ENCODE measurements at regions not wholly inside any gene's neighbourhood (a gene's known extent, or its start where the extent isn't known, plus 50 kb on each side); places are given as distances from the start of the nearest gene placed in this dataset.

DNA sequence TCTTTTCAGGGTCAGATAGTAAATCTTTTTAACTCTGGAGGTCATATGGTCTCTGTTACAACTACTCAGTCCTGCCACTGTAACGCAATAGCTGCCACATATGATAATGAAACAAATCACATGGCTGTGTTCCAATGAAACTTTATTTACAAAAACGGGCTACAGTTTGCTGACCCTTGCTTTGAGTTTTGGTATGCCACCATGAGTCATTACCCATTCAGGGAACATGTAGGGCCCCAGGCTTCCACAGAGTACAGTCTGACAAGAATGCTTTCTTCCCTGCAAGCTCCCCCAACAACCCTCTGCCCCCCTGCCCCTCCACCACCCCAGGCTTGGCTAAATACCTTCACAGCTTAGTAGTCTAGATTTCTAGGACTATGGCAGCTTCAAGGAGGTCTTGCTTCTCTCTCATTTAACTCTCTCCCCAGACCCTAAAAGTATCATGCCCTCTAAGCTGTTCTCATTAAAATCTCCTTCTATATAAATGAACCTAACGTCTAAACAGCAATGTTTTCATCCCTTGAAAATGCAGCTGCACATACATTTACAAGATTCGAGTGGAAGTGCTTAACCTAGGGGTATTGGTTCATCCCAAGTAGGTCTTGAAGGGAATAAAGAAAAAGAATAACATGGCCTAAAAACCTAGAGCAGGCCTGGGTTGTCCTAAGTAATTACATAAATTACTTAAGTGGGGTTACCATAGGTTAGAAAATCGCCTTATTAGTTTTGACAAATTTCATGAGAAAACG, 117.8 kb upstream of the PRICKLE2 start:
- Mint-ChIP-seq H3K27me3 (peaks cover 22% of the 10 kb centered on the region), H3K4me1 (no peaks in the 10 kb centered on the region), H3K27ac (no peak overlapping the region), H3K4me3 (no peak overlapping the region), H3K36me3 (no peaks in the 10 kb centered on the region), H3K9me3 (no peaks in the 10 kb centered on the region)
- DNase-seq: no peak

GRCh38 chr3:64341296-64341695, 116.0 kb upstream of the PRICKLE2 start:
- no peak for DNase-seq
- no peaks in the 10 kb centered on the region for H3K4me1 Mint-ChIP-seq
- H3K4me3 Mint-ChIP-seq: no peak overlapping the region
- H3K27me3 Mint-ChIP-seq: peaks cover 21% of the 10 kb centered on the region
- H3K27ac Mint-ChIP-seq: no peak overlapping the region
- H3K9me3 Mint-ChIP-seq: peaks cover 2% of the 10 kb centered on the region
- H3K36me3 Mint-ChIP-seq: no peaks in the 10 kb centered on the region

DNA sequence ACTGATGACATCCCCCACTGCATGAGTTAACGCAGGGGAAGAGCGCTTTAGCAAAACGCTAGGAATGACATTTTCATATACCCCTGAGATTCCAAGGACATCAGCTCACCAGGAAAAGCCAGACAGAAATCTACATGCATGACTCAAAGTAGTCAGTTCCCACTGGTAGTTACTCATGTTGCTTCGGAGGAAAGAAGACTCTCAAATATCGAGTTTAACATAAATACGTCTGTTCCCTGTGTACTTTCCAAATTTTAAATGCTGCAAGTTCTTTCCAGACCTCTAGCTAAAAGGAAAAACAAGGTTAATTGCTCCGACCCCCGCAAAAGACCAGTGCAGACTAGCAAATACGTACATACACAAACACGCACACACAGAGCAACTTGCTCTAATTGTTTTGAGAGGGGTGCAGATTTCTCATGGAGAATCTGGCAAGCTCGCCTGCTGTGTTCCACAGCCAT, 115.4 kb upstream of the PRICKLE2 start:
- peaks cover 15% of the 10 kb centered on the region for H3K27me3 Mint-ChIP-seq
- H3K9me3 Mint-ChIP-seq: peaks cover 2% of the 10 kb centered on the region
- H3K4me1 Mint-ChIP-seq: no peaks in the 10 kb centered on the region
- DNase-seq: no peak
- H3K27ac Mint-ChIP-seq: no peak overlapping the region
- no peaks in the 10 kb centered on the region for H3K36me3 Mint-ChIP-seq
- no peak overlapping the region for H3K4me3 Mint-ChIP-seq

- DNase-seq: no peak
- H3K27ac Mint-ChIP-seq: no peak overlapping the region
- H3K9me3 Mint-ChIP-seq: peaks cover 2% of the 10 kb centered on the region
- peaks cover 9% of the 10 kb centered on the region for H3K27me3 Mint-ChIP-seq
- H3K36me3 Mint-ChIP-seq: no peaks in the 10 kb centered on the region
- H3K4me1 Mint-ChIP-seq: no peaks in the 10 kb centered on the region
- H3K4me3 Mint-ChIP-seq: no peak overlapping the region
These were observed 111.2 kb upstream of the PRICKLE2 start for GRCh38 chr3:64336488-64336887.

DNA sequence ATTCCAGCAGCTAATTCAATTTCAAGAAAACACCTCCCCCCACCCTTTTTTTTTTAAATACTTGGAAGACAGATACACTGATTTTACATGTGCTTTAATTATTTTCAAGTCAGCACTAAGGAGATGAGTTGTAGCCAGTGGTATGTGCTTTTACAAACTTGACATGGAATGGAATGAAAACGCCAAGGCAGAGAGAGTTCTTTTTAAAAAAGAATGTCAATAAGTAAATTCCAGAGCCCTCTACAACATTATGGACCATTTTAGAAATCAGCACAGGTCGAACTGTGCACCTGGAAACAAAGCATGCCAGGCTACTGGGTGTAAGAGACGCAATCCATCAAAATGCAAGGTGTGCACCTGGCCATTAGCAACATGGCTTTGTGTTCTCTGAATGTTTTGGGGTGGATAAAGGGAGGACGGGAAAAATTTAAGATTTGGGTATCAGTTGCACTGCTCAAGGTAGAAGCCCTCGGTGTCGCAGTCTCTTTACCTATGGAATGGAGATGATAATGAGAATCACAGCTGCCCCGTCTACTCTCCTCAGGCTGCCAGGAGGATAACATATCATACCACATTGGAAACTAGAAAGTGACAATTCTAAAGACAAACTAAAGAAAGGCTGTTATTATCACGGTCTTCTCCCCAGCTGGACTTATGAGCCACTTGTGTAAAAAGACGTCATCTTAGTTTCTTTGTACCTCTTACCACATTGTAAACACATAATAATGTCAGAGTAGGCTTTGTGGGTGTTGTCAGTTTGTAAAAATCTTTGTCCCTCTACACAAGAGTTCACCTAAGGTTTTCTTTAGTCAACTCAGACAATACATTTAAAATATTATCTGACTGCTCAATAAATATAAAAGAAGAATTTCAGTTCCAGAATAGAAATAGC, 107.4 kb upstream of the PRICKLE2 start:
- Mint-ChIP-seq H3K27me3 (peaks cover 13% of the 10 kb centered on the region), H3K36me3 (no peaks in the 10 kb centered on the region), H3K4me3 (no peak overlapping the region), H3K9me3 (no peaks in the 10 kb centered on the region), H3K4me1 (no peaks in the 10 kb centered on the region), H3K27ac (no peak overlapping the region)
- DNase-seq: no peak

- Mint-ChIP-seq H3K27me3 (peaks cover 13% of the 10 kb centered on the region), H3K4me1 (no peaks in the 10 kb centered on the region), H3K4me3 (no peak overlapping the region), H3K27ac (no peak overlapping the region), H3K9me3 (no peaks in the 10 kb centered on the region), H3K36me3 (no peaks in the 10 kb centered on the region)
- no peak for DNase-seq
These were observed 106.3 kb upstream of the PRICKLE2 start for GRCh38 chr3:64331605-64332004.

- no peaks in the 10 kb centered on the region for H3K9me3 Mint-ChIP-seq
- no peak overlapping the region for H3K27ac Mint-ChIP-seq
- H3K4me3 Mint-ChIP-seq: no peak overlapping the region
- H3K36me3 Mint-ChIP-seq: no peaks in the 10 kb centered on the region
- no peak for DNase-seq
- H3K4me1 Mint-ChIP-seq: no peaks in the 10 kb centered on the region
- peaks cover 13% of the 10 kb centered on the region for H3K27me3 Mint-ChIP-seq
These were observed 103.8 kb upstream of the PRICKLE2 start for GRCh38 chr3:64329037-64329436.

DNA sequence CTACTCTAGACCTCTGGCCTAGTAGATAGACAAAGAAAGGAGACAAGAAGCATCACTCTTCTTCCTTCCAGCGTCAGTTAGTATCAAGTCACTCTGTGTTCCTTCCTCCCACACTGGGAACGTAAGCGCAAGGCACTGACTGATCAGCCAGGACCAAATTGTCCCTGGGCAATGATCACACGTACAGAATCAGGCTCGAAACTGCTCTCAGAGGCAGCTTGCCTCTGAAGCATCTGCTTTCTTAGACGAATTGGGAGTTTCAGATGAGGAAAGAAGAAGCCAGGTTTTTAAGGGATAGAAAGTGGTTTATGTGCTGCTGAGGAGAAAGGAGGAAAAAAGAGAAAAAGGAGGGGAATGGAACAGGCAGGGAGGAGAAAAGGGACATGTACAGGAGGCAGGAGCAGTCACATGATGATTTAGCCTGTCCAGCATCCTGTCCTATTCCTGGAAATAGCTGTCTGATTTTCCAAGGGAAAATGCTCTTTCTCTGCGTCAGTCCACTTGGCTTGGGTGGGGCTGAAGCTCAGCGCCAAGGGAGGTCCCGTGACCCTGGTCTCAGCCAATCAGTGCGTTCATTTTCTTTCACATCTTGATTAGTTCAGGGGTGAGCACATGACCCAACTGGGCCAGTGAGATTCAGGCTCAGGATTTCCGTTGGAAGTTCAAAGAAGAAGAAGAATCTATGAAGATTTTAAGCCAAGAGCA, 102.0 kb upstream of the PRICKLE2 start:
- Mint-ChIP-seq H3K27ac (no peak overlapping the region), H3K27me3 (peaks cover 8% of the 10 kb centered on the region), H3K36me3 (no peaks in the 10 kb centered on the region), H3K4me1 (no peaks in the 10 kb centered on the region), H3K4me3 (no peak overlapping the region), H3K9me3 (no peaks in the 10 kb centered on the region)
- DNase-seq: no peak

DNA sequence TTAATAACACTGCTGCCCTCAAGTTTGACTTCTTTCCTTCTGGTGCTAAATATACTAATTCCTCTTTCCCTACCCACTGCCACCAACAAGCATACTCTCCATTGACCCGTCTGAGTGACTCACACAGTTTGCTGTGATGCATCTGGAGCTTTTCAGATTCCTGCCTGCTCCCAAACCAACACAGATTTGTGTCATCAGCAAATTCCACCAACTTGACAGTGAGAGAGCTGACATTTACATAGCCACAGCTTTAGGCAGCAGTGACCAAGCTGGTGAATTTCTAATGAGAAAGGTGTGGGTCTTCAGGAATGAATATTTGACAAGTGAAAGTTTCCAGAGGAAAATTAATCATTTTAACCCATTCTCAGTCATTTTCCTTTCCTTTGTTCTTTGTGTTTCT, 96.5 kb upstream of the PRICKLE2 start:
- peaks cover 2% of the 10 kb centered on the region for H3K4me1 Mint-ChIP-seq

GRCh38 chr3:64319391-64319790, 94.1 kb upstream of the PRICKLE2 start:
- Mint-ChIP-seq H3K27ac (no peak overlapping the region), H3K9me3 (no peaks in the 10 kb centered on the region), H3K4me3 (no peak overlapping the region), H3K4me1 (peaks cover 2% of the 10 kb centered on the region), H3K27me3 (peaks cover 4% of the 10 kb centered on the region), H3K36me3 (no peaks in the 10 kb centered on the region)
- DNase-seq: no peak

More for the DNA sequence above, 96.5 kb upstream of the PRICKLE2 start:
- Mint-ChIP-seq H3K27me3 (peaks cover 4% of the 10 kb centered on the region), H3K9me3 (no peaks in the 10 kb centered on the region), H3K27ac (no peak overlapping the region), H3K36me3 (no peaks in the 10 kb centered on the region), H3K4me3 (no peak overlapping the region)
- DNase-seq: no peak

DNA sequence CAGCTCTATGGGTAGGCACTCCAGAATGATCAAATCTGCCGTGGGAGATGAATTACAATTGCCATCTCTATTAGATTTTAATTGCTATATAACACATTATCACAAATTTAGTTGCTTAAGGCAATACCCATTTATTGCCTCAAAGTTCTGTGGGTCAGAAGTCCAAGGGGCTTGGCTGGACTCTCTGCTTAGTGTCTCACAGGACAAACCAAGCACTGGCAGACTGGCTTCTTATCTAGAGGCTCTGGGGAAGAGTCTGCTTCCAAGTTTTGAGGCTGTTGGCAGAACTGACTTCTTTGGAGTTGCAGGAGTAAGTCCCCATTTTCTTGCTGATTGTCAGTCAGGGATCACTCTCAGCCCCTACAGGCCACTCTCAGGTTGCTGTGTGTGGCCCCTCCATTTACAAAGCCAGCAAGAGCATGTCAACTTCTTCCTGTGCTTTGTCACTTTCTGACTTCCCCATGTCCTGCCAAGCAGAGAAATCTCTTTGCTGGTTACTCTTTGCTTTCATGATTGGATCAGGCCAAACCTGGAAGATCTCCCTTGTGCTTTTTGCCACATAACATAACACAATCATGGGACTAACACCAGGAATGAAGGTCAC, 93.5 kb upstream of the PRICKLE2 start:
- Mint-ChIP-seq H3K36me3 (no peaks in the 10 kb centered on the region), H3K27me3 (peaks cover 4% of the 10 kb centered on the region), H3K27ac (no peak overlapping the region), H3K9me3 (no peaks in the 10 kb centered on the region), H3K4me1 (peaks cover 2% of the 10 kb centered on the region), H3K4me3 (no peak overlapping the region)
- DNase-seq: no peak

DNA sequence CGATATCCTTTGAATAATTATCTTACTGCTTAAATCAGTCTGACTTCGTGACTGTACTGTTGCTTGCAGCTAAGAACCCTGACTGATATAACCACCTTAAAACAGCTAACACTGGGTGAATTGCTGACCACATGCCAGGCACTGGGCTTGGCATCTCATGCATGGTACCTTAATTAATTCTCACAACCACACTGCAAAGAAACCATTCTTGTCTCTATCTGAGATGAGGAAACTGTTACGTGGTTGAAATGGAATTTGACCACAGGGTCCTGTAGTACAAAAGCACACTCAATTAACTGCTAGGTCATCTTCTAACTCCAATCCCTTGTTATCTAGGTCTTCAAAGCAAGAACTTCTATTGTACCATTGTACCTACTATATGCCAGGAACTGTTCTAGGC, 92.7 kb upstream of the PRICKLE2 start:
- H3K36me3 Mint-ChIP-seq: no peaks in the 10 kb centered on the region
- H3K9me3 Mint-ChIP-seq: no peaks in the 10 kb centered on the region
- peaks cover 4% of the 10 kb centered on the region for H3K27me3 Mint-ChIP-seq
- DNase-seq: no peak
- no peak overlapping the region for H3K4me3 Mint-ChIP-seq
- peaks cover 2% of the 10 kb centered on the region for H3K4me1 Mint-ChIP-seq
- H3K27ac Mint-ChIP-seq: no peak overlapping the region

GRCh38 chr3:64316971-64317370, 91.7 kb upstream of the PRICKLE2 start:
- Mint-ChIP-seq H3K9me3 (no peaks in the 10 kb centered on the region), H3K4me1 (peaks cover 2% of the 10 kb centered on the region), H3K27me3 (peaks cover 4% of the 10 kb centered on the region), H3K36me3 (no peaks in the 10 kb centered on the region), H3K4me3 (no peak overlapping the region), H3K27ac (no peak overlapping the region)
- no peak for DNase-seq

- H3K27me3 Mint-ChIP-seq: peaks cover 3% of the 10 kb centered on the region
- no peak overlapping the region for H3K27ac Mint-ChIP-seq
- H3K4me1 Mint-ChIP-seq: no peaks in the 10 kb centered on the region
- DNase-seq: no peak
- no peak overlapping the region for H3K4me3 Mint-ChIP-seq
- no peaks in the 10 kb centered on the region for H3K36me3 Mint-ChIP-seq
- no peaks in the 10 kb centered on the region for H3K9me3 Mint-ChIP-seq
These were observed 86.3 kb upstream of the PRICKLE2 start for GRCh38 chr3:64311424-64312061.

All from activated naive CD8-positive, alpha-beta T cell treated with anti-CD3 and anti-CD28 coated beads for 36 hours (primary cell).